ENCODE measurements at regions not wholly inside any gene's neighbourhood (a gene's known extent, or its start where the extent isn't known, plus 50 kb on each side); places are given as distances from the start of the nearest gene placed in this dataset.

DNA sequence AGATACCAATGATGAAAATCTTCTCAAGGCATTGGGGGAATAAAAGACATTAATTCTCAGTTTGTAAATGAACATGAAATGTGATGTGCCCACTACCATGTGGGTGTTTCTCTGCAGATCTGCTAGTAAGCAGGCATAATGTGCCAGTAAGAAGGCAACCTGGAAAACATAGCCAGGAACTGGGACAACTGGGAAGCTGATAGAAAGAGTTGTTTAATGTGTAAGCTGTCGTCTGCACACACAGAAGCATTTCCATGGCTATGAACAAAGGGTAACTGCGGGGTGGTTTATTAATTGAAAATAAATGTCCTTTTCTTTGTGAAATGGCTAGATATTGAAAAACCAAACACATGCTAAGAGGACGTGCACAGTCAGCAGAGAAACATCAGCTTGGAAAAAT is 52.0 kb downstream of the ZC3H11B start:
- ChIA-PET POLR2A (no interaction called here), CTCF (no interaction called here)
- no peaks in the 10 kb centered on the region for H3K36me3 ChIP-seq (ENCODE audit: insufficient read depth, low read length)
- H3K4me1 ChIP-seq (ENCODE audit: insufficient read depth, low read length): no peaks in the 10 kb centered on the region
- TF ChIP-seq CTCF (IDR thresholded peaks at IDR 0.05): no peak
- H3K4me3 ChIP-seq (ENCODE audit: low read length): no peak overlapping the region
- ATAC-seq (ENCODE audit: poor library complexity) (no peak), DNase-seq (no peak)
- intact Hi-C loops (cut with DNase I, micrococcal nuclease): no loop called here
- H3K27me3 ChIP-seq (ENCODE audit: control insufficient read depth in 1 of 2, insufficient read depth in 2 of 2, low read length in 2 of 2): no peaks in the 10 kb centered on the region
- peaks cover 0 to 4% of the 10 kb centered on the region in 2 experiments for H3K9me3 ChIP-seq (ENCODE audit: control insufficient read depth in 1 of 2, insufficient read depth in 1 of 2, low read length in 2 of 2)
- no peak overlapping the region for H3K4me3 Mint-ChIP-seq
- no peaks in the 10 kb centered on the region for H3K9me3 Mint-ChIP-seq
- H3K36me3 Mint-ChIP-seq (ENCODE audit: low read depth): no peaks in the 10 kb centered on the region
- no peaks in the 10 kb centered on the region for H3K4me1 Mint-ChIP-seq (ENCODE audit: low read depth)
- no peak overlapping the region for H3K27ac Mint-ChIP-seq
- H3K27me3 Mint-ChIP-seq: no peaks in the 10 kb centered on the region
- no peak overlapping the region for H3K27ac ChIP-seq (ENCODE audit: low read depth in 1 of 2, low read length in 2 of 2)

DNA sequence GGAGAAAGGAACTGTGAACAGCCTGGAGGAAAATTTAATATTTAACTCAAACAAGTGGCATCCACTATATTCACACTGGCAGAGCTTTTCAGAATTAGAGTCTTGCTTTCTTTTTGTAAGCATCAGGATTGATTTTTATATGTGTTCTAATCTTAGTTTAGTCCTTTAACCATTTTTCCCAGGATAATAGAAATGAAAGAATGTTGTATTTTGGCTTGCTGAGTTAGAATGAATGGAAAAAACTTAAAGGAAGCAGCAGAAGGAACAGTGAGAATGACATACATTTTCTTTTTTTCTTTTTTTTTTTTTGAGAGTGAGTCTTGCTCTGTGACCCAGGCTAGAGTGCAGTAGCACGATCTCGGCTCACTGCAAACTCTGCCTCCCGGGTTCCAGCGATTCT is 53.0 kb downstream of the ZC3H11B start:
- H3K4me3 Mint-ChIP-seq: no peak overlapping the region
- no peak for DNase-seq
- ATAC-seq (ENCODE audit: poor library complexity): no peak
- H3K4me1 ChIP-seq (ENCODE audit: insufficient read depth, low read length): no peaks in the 10 kb centered on the region
- no peak overlapping the region for H3K27ac ChIP-seq (ENCODE audit: low read depth in 1 of 2, low read length in 2 of 2)
- H3K36me3 ChIP-seq (ENCODE audit: insufficient read depth, low read length): no peaks in the 10 kb centered on the region
- H3K27me3 Mint-ChIP-seq: no peaks in the 10 kb centered on the region
- no peak overlapping the region for H3K4me3 ChIP-seq (ENCODE audit: low read length)
- no peaks in the 10 kb centered on the region for H3K9me3 Mint-ChIP-seq
- CTCF ChIA-PET: no interaction called here
- peaks cover 0 to 4% of the 10 kb centered on the region in 2 experiments for H3K9me3 ChIP-seq (ENCODE audit: control insufficient read depth in 1 of 2, insufficient read depth in 1 of 2, low read length in 2 of 2)
- H3K4me1 Mint-ChIP-seq (ENCODE audit: low read depth): no peaks in the 10 kb centered on the region
- no peak overlapping the region for H3K27ac Mint-ChIP-seq
- no peaks in the 10 kb centered on the region for H3K27me3 ChIP-seq (ENCODE audit: control insufficient read depth in 1 of 2, insufficient read depth in 2 of 2, low read length in 2 of 2)
- no peak for TF ChIP-seq CTCF (IDR thresholded peaks at IDR 0.05)
- POLR2A ChIA-PET: no interaction called here
- intact Hi-C loops (cut with DNase I, micrococcal nuclease): no loop called here
- no peaks in the 10 kb centered on the region for H3K36me3 Mint-ChIP-seq (ENCODE audit: low read depth)

GRCh38 chr1:219555806-219556205 is 57.1 kb downstream of the ZC3H11B start:
- Mint-ChIP-seq H3K4me1 (ENCODE audit: low read depth) (no peaks in the 10 kb centered on the region), H3K27me3 (no peaks in the 10 kb centered on the region), H3K9me3 (no peaks in the 10 kb centered on the region), H3K27ac (no peak overlapping the region), H3K36me3 (ENCODE audit: low read depth) (no peaks in the 10 kb centered on the region), H3K4me3 (no peak overlapping the region)
- no peak for ATAC-seq (ENCODE audit: poor library complexity)
- POLR2A ChIA-PET: no interaction called here
- Histone ChIP-seq H3K9me3 (ENCODE audit: control insufficient read depth in 1 of 2, insufficient read depth in 1 of 2, low read length in 2 of 2) (peaks cover 0 to 4% of the 10 kb centered on the region in 2 experiments), H3K36me3 (ENCODE audit: insufficient read depth, low read length) (no peaks in the 10 kb centered on the region), H3K27ac (ENCODE audit: low read depth in 1 of 2, low read length in 2 of 2) (no peak overlapping the region), H3K4me3 (ENCODE audit: low read length) (no peak overlapping the region), H3K27me3 (ENCODE audit: control insufficient read depth in 1 of 2, insufficient read depth in 2 of 2, low read length in 2 of 2) (no peaks in the 10 kb centered on the region), H3K4me1 (ENCODE audit: insufficient read depth, low read length) (no peaks in the 10 kb centered on the region)
- CTCF ChIA-PET: interaction anchor here (0.7 kb wide), 1 partner anchor 945 kb away, joined by 3 read pairs; no protein-coding TSS in a partner anchor
- no peak for TF ChIP-seq CTCF (IDR thresholded peaks at IDR 0.05)
- no peak for DNase-seq
- intact Hi-C loops (cut with DNase I, micrococcal nuclease): no loop called here
